DMS79 (cell line): ENCODE measurements at regions not wholly inside any gene's neighbourhood (a gene's known extent, or its start where the extent isn't known, plus 50 kb on each side); places are given as distances from the start of the nearest gene placed in this dataset.

Source experiments
- DNase-seq: peaks from one replicate; lab custom pipeline; 2025; lab: John Stamatoyannopoulos, UW

DNA sequence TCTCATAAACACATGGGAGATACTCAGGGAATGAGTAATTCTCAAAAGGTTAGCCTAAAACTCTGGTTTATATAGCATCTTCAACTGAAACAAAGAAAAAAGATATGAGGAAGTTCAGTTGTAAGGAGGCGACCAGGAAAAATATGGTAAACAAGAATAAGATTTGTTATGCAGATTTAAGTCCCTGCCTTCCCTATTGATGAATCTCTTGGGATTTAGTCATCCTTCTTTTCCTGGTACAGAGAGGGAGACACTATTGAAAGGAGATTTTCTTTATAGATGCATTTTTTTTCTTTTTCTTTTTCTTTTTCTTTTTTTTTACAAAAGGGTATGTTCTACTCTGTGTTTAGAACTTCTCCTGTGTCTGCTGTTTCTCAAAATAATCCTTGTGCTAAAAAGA is 557.5 kb downstream of the DNAJB9 start:
- no peak for DNase-seq

DNA sequence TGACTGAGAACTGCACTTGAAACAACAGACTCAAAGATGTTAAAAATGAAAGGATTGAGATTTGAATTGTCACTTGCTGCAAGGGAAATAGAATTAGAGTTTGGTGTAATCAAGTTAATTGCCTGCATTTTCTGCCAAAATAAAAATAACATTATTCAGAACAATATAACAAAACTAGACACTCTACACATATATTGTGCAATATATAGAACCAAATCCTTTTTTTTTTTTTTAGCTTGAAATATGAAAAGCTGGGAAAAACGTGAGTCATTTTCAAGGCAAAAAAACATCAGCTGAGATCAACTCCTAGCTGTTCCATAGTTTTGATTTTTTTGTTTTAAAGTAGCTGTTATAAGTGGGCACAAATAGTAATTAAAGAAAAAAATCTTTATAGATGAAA is 561.5 kb downstream of the DNAJB9 start:
- DNase-seq: no peak

DNA sequence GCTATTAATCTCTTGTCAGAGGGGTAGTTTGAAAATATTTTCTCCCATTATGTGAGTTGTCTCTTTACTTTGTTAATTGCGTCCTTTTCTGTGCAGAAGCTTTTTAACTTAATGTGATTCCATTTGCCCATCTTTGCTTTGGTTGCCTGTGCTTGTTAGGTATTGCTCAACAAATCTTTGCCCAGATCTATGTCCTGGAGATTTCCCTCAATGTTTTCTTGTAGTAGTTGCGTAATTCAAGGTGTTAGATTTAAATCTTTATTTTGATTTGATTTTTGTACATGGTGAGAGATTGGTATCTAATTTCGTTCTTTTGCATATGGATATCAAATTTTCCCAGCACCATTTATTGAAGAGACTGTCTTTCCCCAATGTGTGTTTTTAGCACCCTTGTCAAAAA is 567.2 kb downstream of the DNAJB9 start:
- DNase-seq: no peak

DNA sequence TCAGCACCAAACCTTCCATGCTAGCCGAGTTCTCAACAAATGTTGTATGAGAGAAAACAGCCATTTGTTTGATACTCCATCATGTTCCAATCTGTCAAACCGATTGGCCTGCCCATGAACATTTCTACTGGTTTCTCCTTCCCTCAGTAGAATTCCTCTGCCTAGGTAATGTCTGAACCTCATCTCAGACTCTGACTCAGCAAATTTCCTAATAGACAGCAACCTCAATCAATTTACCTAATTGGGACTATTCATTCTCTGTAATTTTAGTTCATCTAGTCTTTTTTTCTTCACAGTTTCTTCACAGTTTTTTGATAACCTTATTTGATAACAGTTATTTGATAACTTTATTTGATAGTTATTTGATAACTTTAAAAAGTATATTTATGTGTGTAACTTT is 585.1 kb downstream of the DNAJB9 start:
- DNase-seq: no peak

DNA sequence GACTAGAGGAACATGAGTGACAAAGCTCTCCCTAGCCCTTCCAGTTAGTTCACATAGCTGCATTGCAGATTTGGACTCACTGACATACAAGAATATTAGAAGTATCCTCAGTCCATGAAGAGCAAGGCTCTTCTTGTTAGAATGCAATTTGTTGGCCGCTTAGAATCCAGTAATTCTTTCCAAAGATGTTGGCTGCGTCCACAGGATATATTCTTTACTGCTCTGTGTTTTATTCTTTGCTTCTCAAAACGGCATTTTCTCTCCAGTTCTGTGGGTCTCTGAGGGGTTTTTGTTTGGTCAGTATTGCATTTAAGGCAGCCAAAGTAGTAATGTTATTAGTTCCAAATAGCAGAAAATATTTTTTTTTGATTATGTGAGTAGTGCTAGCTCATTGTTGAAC is 588.6 kb downstream of the DNAJB9 start:
- DNase-seq: no peak

DNA sequence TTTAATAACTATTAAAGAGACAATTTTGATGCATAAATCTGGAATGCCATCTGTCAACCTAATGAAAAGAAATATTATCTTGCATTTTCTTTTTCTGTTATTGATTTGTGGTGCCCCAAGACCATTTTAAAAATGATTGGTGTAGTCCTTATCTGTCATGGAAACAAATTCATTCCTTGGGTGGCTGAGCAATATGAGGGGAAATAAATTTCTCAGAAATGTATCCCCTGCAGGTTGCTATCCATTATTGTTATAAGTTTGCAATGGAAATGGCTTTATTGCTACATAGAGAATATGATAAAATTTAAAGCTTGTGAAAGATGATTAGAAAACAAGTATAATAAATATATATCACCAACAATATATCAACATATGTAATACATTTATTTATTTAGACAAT is 607.0 kb downstream of the DNAJB9 start:
- no peak for DNase-seq

DNA sequence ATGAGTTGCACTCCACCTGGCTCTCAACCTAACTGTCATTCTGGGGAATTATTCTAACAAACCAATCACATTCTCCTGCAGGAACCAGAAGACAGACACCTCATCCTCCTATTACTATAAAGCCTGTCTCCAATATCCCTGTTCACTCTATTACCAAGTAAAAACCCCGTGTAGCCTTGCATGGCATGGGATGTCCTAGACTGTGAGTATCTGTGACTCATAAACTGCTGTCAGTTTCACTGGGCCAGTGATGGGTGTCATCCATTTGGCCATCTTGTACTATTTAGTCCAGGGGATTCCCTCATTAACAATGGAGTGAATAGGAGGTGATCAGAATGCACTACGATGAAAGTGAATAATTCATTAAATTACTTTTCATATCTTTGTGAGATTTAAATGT is 608.7 kb downstream of the DNAJB9 start:
- DNase-seq: no peak

DNA sequence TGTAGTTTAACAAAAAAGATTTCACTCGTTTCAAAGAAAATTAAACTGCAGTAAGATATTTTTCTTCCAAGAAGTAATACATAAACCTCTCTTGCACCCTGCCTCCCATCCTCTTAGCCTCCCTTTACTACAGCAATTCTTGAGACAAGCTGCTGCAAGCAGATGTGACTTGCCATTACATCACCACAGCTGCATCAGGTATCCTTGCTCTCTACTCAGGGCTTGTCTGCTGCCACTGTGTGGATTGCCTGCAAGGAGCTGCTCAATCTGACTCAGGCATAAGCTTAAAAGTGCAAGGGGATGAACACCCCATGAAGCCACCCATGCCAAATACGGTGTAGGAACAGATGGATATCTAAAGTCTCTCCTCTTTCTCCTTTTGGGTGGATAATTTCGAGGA is 609.9 kb downstream of the DNAJB9 start:
- DNase-seq: no peak

DNA sequence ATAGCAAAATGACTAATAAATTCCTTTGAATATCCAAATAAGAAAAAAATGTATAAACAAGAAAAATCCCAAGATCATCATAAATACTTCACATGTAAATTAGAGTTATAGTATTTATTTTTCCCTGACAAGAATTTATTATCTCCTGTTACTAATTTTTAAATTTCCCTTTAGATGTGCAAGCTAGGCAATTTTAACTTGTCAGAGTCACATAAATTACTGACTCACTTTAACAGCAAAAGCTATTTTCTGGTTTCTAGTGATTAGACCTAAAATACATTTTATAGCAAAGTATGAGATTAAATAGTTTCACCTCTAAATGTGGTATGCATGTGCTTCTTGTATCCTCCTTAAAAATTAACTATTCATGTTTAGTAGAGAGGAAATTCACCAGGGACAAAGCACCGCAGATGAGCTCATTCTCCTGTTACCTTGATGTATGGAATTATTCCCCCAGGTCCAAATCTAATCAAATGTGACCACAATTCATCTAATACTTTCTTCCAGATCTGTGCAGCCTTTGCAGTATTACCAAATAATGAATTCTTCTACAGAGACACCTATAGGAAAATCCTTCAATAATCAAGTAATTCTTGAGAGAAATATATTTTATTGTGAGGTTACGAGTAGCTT is 621.2 kb downstream of the DNAJB9 start:
- DNase-seq: no peak

DNA sequence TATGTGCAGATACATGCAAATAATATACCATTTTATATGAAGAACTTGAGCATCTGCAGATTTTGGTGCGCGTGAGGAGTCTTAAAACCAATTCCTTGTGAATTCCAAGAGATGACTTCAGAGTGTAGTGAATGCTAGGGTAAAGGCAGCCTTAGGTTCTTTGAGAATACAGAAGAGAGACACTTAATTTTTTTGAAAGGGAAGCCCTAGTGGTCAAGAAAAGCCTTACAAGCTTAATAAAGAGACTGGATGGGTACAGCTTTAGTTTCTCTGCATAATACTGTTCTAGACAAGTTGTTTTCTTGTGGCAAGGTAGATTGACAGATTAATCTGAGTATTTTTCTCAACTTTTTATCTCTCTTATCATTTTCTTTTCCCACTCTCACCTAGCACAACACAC is 636.5 kb downstream of the DNAJB9 start:
- no peak for DNase-seq

DNA sequence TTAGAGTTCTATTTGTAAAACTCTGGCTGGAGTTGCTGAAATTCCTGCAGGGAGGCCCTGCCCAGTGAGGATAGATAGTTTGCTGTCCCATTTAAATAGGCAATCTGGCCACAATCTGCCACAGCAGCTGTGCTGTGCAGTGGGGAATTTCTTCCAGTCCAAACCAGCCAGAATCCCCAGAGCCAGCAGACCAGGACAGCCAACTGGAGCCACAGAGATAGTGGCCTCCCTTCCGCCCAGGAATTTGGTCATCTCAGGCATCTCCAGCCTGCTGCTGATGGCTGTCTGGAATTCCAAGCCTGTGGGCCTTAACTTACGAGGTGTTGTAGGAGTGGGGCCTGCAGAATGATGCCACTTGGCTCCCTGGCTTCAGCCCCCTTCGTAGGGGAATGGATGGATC is 643.4 kb downstream of the DNAJB9 start:
- no peak for DNase-seq

DNA sequence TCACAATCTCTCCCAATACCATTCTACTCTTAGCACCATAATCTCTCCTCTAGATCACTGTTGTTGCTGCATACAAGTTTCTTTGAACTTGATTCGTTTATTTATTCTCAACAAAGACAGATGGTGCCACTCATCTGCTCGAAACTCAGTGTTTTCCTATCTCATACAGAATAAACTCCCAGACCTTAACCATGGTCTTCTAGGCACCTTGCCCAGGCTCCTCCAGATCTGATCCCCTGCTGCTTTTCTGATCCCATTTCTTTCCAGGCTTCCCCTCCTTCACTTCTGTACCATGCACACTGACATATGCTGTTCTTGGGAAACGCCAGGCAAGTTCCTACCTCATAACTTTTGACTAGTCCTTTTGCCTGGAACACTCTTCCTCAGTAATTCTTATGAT is 645.7 kb downstream of the DNAJB9 start:
- no peak for DNase-seq

DNA sequence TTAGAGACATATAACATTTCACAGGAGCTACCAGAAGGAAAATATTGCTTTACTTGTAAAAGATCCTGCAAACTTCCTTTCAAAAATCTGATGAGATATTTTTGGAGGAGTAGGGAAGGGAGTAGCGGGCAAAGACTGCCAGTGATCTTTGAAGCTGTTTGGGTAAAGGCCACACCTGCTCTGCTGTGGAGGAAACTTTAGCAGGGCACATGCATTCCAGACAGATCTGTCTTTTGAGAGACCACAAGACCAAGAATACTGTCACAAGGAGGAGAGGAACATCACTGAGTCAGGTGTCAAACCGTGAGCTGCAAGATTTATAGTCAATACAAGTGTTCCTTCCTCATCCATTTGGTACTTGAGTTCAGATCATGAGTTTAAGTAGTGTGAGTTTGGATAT is 654.4 kb downstream of the DNAJB9 start:
- DNase-seq: no peak

DNA sequence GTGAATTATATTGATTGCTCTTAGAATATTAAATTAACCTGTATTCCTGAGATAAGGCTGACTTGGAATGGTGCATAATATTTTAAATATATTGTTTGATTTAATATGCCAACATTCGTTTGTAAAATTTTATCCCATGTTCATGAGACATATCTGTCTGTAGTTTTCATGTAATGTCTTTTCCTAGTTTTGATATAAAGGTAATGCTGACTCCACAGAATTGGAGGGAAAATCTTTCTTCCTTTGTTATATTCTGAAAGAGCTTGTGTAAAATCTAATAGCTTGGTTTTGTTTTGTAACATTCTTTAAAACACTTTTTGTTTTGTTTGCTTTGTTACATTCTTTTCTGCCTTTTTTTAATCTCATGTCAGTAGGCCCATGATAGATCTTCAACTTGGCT is 657.0 kb downstream of the DNAJB9 start:
- DNase-seq: no peak

DNA sequence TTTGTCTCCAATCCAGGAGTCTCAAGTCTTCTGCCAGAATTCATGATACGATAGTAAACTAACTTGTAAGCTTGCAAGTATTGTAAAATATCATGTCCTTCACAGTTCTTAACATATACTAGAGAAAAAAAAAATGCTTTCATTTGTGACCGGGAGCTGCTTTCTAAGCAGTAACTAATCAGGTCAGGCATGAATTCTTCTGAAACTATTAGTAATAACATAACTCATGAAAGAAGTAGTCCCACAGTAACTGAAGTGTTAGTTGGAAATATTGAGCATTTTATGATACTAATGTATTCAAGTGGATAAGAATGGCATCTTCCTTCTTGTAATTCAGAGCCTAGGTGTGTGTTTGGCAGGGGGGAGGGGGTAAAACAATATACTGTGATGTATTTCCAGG is 665.6 kb downstream of the DNAJB9 start:
- DNase-seq: no peak

DNA sequence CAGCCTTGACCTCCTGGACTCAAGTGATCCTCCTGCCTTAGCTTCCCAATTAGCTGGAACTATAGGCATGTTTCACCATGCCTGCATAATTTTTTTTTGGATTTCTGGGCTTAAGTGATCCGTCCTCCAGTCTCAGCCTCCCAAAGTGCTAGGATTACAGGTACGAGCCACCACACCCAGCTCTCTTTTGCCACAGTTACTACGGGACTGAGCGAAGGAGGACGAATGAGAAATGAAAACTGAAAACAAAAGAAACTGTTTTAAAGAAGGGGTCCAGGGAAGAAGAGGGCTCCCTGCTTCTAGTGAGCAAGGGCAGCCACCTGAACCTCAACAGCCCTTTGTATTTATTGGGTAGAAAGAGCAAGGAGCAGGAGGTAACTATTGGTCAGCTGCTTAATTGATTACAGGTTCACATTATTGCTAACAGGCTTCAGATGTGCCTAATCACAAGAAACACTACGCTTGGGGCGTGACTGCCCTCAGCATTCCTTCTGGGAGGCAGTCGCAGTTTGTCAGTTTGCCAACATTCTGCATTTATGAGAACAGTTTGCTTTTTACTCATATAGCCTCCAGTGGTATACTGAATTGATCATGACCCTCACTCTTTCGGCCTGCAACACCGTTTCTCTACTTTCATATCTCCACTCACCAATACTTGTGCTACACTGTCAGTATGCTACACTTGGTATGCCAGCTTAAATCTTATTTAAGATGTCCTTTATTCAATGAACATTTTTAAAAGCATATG is 676.8 kb downstream of the DNAJB9 start:
- DNase-seq: no peak

DNA sequence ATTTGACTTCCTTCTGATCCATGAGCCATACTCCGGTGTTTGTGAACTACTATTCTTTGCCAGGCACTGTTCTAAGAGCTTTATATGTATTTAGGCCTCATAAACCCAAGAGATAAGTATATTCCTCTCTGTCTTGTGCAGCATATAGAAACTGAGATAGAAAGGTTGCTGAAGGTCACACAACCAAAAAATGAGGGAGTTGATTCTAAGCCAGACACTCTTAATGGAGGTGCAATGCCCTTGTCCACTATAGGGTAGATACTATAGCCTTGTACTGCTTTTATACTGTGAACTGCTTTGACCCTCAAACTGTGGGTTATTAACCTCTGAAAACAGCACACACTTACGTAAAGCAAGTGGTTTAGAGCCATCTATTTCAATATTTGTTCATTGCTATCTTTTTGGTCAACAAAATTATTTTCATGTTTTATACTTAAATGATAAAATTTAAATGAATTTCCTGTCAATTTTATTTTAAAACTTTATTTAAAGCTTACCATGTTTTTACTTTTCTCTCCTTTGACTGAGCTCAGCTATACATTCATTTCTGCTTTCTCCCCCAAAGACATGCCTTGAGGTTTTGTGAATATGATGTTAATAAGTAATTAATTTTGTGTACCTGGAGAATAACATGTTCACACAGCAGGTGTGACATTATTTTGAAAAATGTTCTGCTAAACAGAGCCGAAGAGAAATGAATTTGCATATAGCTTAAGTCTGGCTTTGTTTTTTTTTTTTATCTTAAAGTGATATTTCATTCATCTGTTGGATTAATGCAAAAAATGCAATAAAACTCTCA is 687.3 kb downstream of the DNAJB9 start:
- no peak for DNase-seq

DNA sequence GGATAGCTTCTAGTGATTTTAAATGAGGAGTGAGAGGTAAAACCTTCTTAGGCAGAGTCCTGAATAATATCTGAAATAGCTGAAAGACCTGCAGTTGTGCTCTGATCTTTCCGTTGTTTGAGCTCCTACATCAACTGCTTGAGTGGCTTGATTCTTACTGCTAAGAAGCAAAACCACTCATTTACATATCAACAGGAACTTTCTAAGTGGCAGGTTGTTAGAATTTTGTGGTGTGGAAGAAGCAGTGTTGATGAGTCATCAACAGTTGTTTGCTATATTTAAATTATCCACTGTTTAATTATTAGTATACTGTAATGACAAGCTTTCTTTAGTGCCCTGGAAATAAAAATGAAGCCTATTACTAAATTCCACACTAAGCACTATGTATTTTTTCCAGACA is 689.5 kb downstream of the DNAJB9 start:
- no peak for DNase-seq

DNA sequence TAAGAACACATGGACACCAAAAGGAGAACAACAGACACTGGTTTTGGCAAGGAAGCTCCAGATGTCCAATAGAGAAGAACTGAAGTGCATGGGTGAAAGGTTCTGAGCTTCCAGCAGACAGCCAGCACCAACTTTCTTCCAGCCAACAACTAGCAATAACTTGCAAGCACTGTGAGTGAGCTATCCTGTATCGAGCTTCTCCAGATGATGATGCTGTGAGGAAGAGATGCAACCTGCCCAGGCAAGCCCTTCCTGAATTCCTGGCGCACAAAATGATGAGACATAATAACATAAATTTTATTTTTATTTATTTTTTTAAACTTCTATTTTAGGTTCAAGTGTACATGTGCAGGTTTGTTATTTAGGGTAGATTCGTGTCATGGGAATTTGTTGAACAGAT is 692.1 kb downstream of the DNAJB9 start:
- DNase-seq: no peak

DNA sequence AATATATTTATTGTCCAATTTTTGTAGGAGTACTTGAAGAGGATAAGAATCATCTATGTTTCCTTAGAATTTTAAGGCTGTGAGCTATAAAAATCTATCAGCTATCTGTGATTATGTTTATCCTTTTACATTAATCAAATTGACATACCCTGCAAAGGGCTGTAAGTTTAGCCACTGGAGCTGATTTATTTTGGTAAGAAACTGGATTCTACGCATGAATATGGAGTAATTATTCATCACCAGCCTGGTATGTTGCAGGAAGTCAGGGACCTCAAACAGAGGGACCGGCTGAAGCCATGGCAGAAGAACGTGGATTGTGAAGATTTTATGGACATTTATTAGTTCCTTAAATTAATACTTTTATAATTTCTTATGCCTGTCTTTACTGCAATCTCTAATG is 696.9 kb downstream of the DNAJB9 start:
- no peak for DNase-seq

DNA sequence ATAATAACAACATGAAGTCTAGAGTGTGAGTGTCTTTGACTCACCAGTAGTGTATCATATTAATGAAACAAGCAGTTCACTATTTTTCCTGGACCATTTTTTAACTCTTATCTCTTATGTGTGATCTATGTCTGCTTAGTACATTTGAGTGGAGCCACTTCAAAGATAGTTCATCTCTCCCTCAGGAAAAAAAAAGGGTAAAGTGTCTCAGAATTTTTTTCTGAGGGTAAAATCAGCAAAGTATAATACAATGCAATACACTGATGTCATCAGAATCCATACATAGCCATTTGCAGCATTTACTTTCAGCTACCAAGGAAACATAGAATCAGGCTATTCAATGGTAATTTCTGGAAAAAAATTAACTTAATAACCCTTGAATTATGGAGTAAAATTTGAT is 706.7 kb downstream of the DNAJB9 start:
- DNase-seq: no peak

DNA sequence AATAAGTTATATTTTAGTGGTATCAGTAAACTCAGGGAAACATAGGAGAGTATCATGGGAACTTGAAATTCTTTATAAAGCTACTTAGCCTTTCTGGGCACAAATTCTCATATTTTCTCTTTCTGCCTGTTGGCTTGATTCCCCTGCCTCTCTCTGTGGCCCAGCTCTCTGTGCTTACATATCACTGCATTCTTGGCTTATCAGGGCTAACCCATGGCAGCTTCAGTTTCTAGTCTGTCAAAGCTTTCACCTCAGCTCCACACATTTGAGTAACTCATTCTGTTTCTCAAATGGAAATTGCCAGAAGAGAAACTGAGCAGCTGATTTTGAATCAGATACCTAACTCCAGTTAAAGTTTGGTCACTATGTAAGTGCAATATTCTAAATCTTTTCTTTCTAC is 713.1 kb downstream of the DNAJB9 start:
- no peak for DNase-seq

DNA sequence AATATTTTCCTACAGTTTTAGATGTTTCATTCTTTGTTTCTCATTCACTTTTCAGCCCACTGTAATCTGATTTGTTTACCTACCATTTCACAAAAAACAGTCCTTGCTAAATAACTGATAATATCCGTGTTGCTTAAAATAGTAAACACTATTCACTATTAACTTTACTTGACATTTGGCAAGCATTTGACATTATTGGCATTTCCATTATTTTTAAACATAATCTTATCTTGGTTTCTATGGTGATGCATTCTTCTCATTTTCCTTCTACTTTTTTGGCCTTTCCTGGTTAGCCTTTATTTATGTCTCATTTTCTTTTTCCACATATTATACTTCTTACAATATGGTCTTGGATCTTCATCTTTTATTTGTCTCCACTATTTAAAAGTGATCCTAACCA is 715.3 kb downstream of the DNAJB9 start:
- DNase-seq: no peak
